Common myeloid progenitor, CD34-positive (primary cell): ENCODE measurements at regions not wholly inside any gene's neighbourhood (a gene's known extent, or its start where the extent isn't known, plus 50 kb on each side); places are given as distances from the start of the nearest gene placed in this dataset.
A peak's percentile ranks its signal among the peaks of the same experiment; 100 is the strongest.
"Not testable (repeated sequence)": the region's sequence is repeated elsewhere in the genome, so short reads cannot be mapped to it uniquely, and the experiment has no call there.

Source experiments
- CTCF ChIA-PET: fragments of 350-600 bp; sonication (Branson Sonifier 250); formaldehyde crosslinking; loops from one replicate; lab custom pipeline; 2021; ENCODE audit warnings: antibody characterized with exemption; lab: Charles Lee
- POLR2A ChIA-PET: fragments of 350-600 bp; sonication (Branson Sonifier 250); formaldehyde crosslinking; loops from one replicate; lab custom pipeline; 2021; ENCODE audit warnings: antibody characterized with exemption; lab: Charles Lee
- DNase-seq, 3 donors: peaks; one replicate each; pipeline versions ENCODE4 v3.0.0 to v3.0.0-alpha.2; 2013
- H3K27ac ChIP-seq, 2 experiments: 1 replicate in 1 of 2; 2 replicates in 1 of 2; pipeline ENCODE4 v1.7.0; 2013; ENCODE audit warnings: inconsistent platforms in 2 of 2, low read length in 2 of 2, mild to moderate bottlenecking in 2 of 2, low read depth in 1 of 2, moderate library complexity in 1 of 2; ENCODE audit not compliant: severe bottlenecking in 2 of 2, insufficient read depth in 1 of 2, poor library complexity in 1 of 2
- H3K27me3 ChIP-seq, 5 experiments: replicated peaks in 2 of 5; 1 replicate in 3 of 5; 2 replicates in 2 of 5; pipeline versions ENCODE4 v1.6.1 to v1.7.0; 2013; ENCODE audit warnings: low read length in 4 of 5, mild to moderate bottlenecking in 2 of 5, moderate library complexity in 2 of 5, inconsistent platforms in 1 of 5; ENCODE audit not compliant: insufficient read depth in 5 of 5, control insufficient read depth in 4 of 5
- H3K36me3 ChIP-seq, 4 experiments: 1 replicate in 2 of 4; 2 replicates in 2 of 4; pipeline versions ENCODE4 v1.6.1 to v1.7.0; 2013; ENCODE audit warnings: low read length in 3 of 4, control low read depth in 1 of 4, mild to moderate bottlenecking in 1 of 4; ENCODE audit not compliant: control insufficient read depth in 4 of 4, insufficient read depth in 4 of 4
- H3K4me1 ChIP-seq, 4 experiments: 1 replicate in 3 of 4; 2 replicates in 1 of 4; pipeline versions ENCODE4 v1.6.1 to v1.7.1; 2013; ENCODE audit warnings: low read length in 3 of 4, mild to moderate bottlenecking in 3 of 4, control low read depth in 1 of 4, inconsistent platforms in 1 of 4, moderate library complexity in 1 of 4; ENCODE audit not compliant: control insufficient read depth in 4 of 4, insufficient read depth in 4 of 4; ENCODE audit errors: control extremely low read depth in 1 of 4
- H3K4me3 ChIP-seq, 7 experiments: 1 replicate in 4 of 7; 2 replicates in 3 of 7; pipeline versions ENCODE4 v1.5.1 to v1.7.0; 2013; ENCODE audit warnings: mild to moderate bottlenecking in 7 of 7, low read length in 6 of 7, moderate library complexity in 6 of 7, inconsistent platforms in 2 of 7, low read depth in 2 of 7, control low read depth in 1 of 7; ENCODE audit not compliant: insufficient read depth in 4 of 7, control insufficient read depth in 1 of 7; ENCODE audit errors: extremely low read depth in 1 of 7
- H3K9me3 ChIP-seq, 5 experiments: 1 replicate in 4 of 5; 2 replicates in 1 of 5; pipeline versions ENCODE4 v1.6.1 to v1.7.1; 2013; ENCODE audit warnings: low read length in 4 of 5, mild to moderate bottlenecking in 2 of 5, inconsistent platforms in 1 of 5, low read depth in 1 of 5, moderate library complexity in 1 of 5; ENCODE audit not compliant: control insufficient read depth in 4 of 5, insufficient read depth in 2 of 5; ENCODE audit errors: control extremely low read depth in 1 of 5
- WGBS: methylation state at CpG from one replicate; pipeline ENCODE4 v1.1.5; 2013; ENCODE audit not compliant: insufficient coverage; 5-methylcytosine and 5-hydroxymethylcytosine counted together

DNA sequence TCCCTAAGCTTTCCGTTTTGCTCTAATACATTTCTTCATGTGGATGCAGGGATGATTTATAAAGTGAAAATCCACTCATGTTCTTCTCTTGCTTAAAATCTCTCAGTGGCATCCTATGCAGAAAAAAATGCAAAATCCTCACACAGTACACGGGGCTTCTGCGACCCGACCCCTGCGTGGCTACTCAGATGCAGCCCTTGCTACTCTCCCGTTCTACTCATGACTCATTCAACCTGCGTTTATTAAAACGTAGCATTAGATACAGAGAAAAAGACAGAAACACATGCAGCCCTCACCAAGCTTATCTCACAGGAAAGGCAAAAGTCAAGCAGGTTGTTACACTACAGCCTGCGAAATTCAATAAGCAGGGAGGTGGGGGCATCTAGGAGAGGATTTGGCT is 284.4 kb upstream of the PFKP start:
- DNase-seq, result no peak
- no peak overlapping the region for H3K27ac ChIP-seq
- H3K4me1 ChIP-seq, result no peaks in the 10 kb centered on the region
- peaks cover 0 to 3% (median 0%) of the 10 kb centered on the region in 5 experiments for H3K27me3 ChIP-seq
- no peak overlapping the region for H3K4me3 ChIP-seq
- H3K9me3 ChIP-seq, result peaks cover 0 to 3% (median 0%) of the 10 kb centered on the region in 5 experiments
- 95% methylated on average over 7 of the region's 9 CpGs for WGBS
- H3K36me3 ChIP-seq, result no peaks in the 10 kb centered on the region
- ChIA-PET CTCF (no interaction called here), POLR2A (no interaction called here)

DNA sequence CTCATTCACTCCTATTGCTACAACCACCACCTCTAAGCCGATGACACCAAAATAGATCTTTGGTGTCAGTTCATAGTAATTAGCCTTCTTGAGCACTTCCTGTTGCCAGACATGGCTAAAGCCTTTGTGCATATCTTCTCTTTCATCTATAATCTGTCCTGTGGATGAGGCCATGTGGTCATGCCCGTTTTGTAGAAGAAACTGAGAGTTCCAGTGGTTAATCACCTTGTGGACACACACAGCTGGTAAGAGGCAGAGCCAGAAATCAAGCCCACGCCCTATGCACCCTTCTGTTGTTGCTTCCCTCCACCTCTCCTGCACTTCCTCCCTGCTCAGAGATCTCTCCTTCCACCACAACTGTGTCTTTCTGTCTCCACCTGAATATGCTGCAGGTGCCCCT is 285.1 kb upstream of the PFKP start:
- POLR2A ChIA-PET, result no interaction called here
- peaks cover 0 to 3% (median 0%) of the 10 kb centered on the region in 5 experiments for H3K9me3 ChIP-seq
- H3K4me3 ChIP-seq, result no peak overlapping the region
- WGBS, result 80% methylated on average over 3 of the region's 3 CpGs
- H3K4me1 ChIP-seq, result no peaks in the 10 kb centered on the region
- H3K27ac ChIP-seq, result no peak overlapping the region
- H3K36me3 ChIP-seq, result no peaks in the 10 kb centered on the region
- peaks cover 0 to 3% (median 0%) of the 10 kb centered on the region in 5 experiments for H3K27me3 ChIP-seq
- CTCF ChIA-PET, result no interaction called here
- DNase-seq, result no peak

DNA sequence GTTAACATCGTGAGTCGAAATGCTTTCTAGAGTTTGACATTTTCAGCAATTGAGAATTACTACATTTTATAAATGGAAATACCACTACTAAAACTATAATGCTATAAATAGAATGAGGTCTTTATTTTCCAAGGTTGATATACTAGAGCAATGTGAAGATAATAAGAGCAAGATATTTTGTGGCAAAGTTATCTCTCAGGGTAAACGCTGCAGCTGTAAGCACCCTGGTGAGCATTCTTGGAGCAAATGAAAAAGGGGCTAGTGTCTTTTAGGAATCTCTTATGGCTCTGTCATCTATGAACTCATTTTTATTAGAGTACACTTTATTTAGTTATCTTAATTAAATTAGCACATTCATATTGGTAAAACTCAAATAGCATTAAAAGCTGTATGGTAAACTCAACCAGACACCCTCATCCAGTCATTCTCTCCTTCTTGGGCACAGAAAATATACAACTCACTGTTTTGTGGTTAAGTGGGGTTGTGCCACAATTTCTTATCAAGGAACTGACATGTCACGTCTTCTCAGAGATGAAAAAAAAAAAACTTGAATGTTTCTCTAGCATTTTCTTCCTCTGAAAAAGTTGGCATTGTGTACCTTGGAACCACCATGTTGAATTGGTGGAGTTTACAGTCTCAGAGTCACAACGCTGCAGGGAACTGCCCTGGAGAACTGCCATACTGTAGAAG is 289.5 kb upstream of the PFKP start:
- WGBS, result 63% methylated on average over 3 of the region's 5 CpGs
- Histone ChIP-seq H3K4me1 (no peaks in the 10 kb centered on the region), H3K9me3 (peaks cover 0 to 3% (median 0%) of the 10 kb centered on the region in 5 experiments), H3K27ac (no peak overlapping the region), H3K4me3 (no peak overlapping the region), H3K36me3 (no peaks in the 10 kb centered on the region), H3K27me3 (peaks cover 0 to 10% (median 2%) of the 10 kb centered on the region in 5 experiments)
- peak; percentile 7 to 35 (median 11) for DNase-seq
- CTCF ChIA-PET, result no interaction called here
- POLR2A ChIA-PET, result no interaction called here

DNA sequence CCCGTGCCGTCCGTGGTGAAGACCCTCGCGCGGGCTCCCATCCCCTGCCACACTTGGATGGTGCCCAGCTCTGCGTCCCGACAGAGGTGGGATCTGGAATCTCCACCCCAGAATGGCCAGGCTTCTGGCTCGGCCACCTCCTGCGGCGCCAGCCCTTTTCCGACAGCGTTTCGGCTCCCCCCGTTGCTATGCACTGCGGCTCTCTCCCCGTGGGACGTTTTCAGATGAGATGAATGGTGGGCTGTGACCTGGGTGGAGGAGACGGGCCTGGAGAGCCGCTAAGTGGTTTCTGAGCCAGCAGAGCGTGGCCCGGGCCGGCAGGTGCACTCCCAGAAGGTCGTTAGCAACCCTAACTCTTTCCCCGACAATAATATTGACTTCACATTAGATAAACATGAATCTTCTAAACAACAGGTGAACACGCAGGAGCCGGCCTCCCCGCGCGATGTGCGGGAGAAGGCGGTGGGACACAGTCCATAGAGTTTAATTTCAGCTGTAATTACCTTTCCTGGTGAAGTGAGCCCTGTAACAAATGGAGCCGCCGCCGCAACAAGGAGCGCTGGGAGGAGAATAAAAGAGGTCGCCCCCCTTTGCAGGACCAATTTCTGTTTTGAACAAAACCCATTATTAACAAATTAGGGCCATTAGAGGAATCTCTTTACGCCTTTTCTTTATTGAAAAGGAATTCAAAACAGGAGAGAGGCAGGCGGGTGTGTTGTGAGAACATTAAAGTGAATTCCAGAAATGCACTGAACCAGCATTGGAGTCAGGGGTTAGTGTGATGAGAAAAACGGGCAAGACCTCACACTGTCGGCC is 294.3 kb upstream of the PFKP start:
- no peak for DNase-seq
- POLR2A ChIA-PET, result no interaction called here
- 94% methylated on average over 35 of the region's 41 CpGs for WGBS
- Histone ChIP-seq H3K36me3 (no peaks in the 10 kb centered on the region), H3K9me3 (no peaks in the 10 kb centered on the region), H3K4me1 (no peaks in the 10 kb centered on the region), H3K4me3 (no peak overlapping the region), H3K27me3 (peaks cover 0 to 9% (median 0%) of the 10 kb centered on the region in 5 experiments), H3K27ac (no peak overlapping the region)
- CTCF ChIA-PET, result no interaction called here

DNA sequence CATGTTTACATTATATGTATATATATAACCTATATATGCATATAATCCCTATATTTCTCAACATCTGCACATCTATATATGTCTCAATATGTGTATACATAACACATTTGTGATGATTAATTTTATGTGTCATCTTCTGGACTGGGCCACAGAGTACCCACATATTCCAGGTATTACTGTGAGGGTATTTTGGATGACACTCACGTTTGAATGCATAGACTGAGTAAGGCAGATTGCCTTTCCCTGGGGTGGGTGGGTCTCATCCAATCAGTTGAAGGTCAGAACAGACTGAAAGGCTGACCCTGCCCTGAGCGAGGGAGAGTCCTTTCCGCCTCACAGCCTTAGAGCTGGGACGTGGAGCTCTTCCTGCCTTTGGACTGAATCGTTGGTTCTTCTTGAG is 295.2 kb upstream of the PFKP start:
- 98% methylated on average over 5 of the region's 5 CpGs for WGBS
- Histone ChIP-seq H3K27me3 (peaks cover 0 to 9% (median 0%) of the 10 kb centered on the region in 5 experiments), H3K4me1 (no peaks in the 10 kb centered on the region), H3K9me3 (no peaks in the 10 kb centered on the region), H3K4me3 (no peak overlapping the region), H3K27ac (no peak overlapping the region), H3K36me3 (no peaks in the 10 kb centered on the region)
- ChIA-PET POLR2A (no interaction called here), CTCF (no interaction called here)
- no peak for DNase-seq

DNA sequence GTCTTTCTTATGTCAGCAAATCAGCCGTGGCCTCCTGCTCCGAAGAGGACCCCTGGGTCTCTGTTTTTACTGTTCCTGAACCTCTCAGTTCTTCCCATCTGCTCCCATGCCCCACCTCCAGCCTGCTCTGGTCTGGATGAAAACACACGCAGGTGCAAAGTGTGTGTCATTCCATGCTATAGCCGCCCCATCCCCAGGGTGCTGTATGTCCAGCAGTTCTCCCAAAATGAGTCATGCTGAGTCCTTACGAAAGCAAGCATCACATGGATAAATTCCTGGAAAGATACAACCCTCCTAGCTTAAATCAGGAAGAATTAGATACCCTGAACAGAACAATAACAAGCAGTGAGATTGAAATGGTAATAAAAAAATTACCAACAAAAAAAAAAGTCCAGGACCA is 300.1 kb upstream of the PFKP start:
- H3K27me3 ChIP-seq, CTCF ChIA-PET, DNase-seq, H3K27ac ChIP-seq, H3K36me3 ChIP-seq, H3K9me3 ChIP-seq, POLR2A ChIA-PET, H3K4me1 ChIP-seq, H3K4me3 ChIP-seq: not testable (repeated sequence)
- 92% methylated on average over 4 of the region's 5 CpGs for WGBS

DNA sequence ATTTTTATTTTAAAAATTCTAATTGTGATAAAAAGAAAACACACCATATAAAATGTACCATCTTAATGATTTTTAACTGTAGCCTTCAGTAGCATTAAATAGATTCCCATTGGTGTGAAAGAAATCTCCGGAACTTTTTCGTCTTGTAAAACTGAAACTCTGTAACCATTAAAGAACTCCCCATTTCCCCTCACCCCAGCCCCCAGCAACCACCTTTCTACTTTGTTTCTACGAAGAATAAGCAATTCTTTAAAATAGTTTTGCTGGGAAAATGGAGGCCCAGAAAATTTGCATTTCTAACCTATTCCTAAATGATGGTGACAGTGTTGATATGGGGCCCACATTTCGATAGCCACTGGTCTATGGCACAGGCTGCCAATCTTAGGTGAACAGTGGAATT is 305.4 kb upstream of the PFKP start:
- Histone ChIP-seq H3K9me3 (no peaks in the 10 kb centered on the region), H3K4me3 (no peak overlapping the region), H3K27ac (no peak overlapping the region), H3K4me1 (no peaks in the 10 kb centered on the region), H3K36me3 (no peaks in the 10 kb centered on the region), H3K27me3 (no peaks in the 10 kb centered on the region)
- ChIA-PET CTCF (interaction anchor here (1.0 kb wide), 1 partner anchor 9 kb away, joined by 3 read pairs; no protein-coding TSS in a partner anchor), POLR2A (no interaction called here)
- DNase-seq, result no peak
- 100% methylated on average over 1 of the region's 4 CpGs for WGBS
